Chondrocyte (in vitro differentiated cells): ENCODE measurements at regions not wholly inside any gene's neighbourhood (a gene's known extent, or its start where the extent isn't known, plus 50 kb on each side); places are given as distances from the start of the nearest gene placed in this dataset.
A peak's percentile ranks its signal among the peaks of the same experiment; 100 is the strongest.

ENCODE experiments used
- DNase-seq: peaks from one replicate; pipeline ENCODE4 v3.0.0; 2021; ENCODE audit warnings: mixed read lengths, low spot score
- H3K27ac Mint-ChIP-seq: one replicate; pipeline ENCODE4 v1.8.0; 2021; ENCODE audit warnings: mild to moderate bottlenecking, moderate library complexity, mixed read lengths; ENCODE audit not compliant: unreplicated experiment
- H3K27me3 Mint-ChIP-seq: 2 replicates; pipeline ENCODE4 v1.8.0; 2021; ENCODE audit warnings: low read depth, mixed read lengths
- H3K36me3 Mint-ChIP-seq: 2 replicates; pipeline ENCODE4 v1.8.0; 2021; ENCODE audit warnings: low read depth, mixed read lengths
- H3K4me1 Mint-ChIP-seq: 2 replicates; pipeline ENCODE4 v1.8.0; 2021; ENCODE audit warnings: low read depth, mild to moderate bottlenecking, mixed read lengths
- H3K4me3 Mint-ChIP-seq: one replicate; pipeline ENCODE4 v1.8.0; 2021; ENCODE audit warnings: mild to moderate bottlenecking, moderate library complexity, mixed read lengths; ENCODE audit not compliant: unreplicated experiment
- H3K9me3 Mint-ChIP-seq: 2 replicates; pipeline ENCODE4 v1.8.0; 2021; ENCODE audit warnings: low read depth, mixed read lengths
- CTCF ChIP-seq: fragments of 200-600 bp; sonication (generic); IDR thresholded peaks from 2 replicates; pipeline ENCODE4 v1.5.0; 2021; ENCODE audit warnings: antibody characterized with exemption, mild to moderate bottlenecking, moderate library complexity

DNA sequence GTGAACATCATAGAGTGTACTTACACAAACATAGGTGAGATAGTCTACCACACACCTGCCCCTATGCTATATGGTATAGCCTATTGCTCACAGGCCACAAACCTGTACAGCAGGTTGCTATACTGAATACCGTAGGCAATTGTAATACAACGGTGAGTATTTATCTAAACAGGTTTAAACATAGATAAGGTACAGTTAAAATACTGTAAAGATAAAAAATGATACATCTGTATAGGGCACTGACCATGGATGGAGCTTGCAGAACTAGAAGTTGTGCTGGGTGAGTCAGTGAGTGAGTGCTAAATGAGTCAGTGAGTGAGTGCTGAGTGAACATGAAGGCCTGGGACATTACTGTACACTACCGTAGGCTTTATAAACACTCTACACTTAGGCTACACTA, 267.0 kb upstream of the HS6ST1 start:
- no peak for DNase-seq
- Mint-ChIP-seq H3K36me3 (peaks cover 2% of the 10 kb centered on the region), H3K27ac (no peak overlapping the region), H3K27me3 (peaks cover under 1% of the 10 kb centered on the region), H3K4me3 (no peak overlapping the region), H3K4me1 (peaks cover 5% of the 10 kb centered on the region), H3K9me3 (peaks cover 10% of the 10 kb centered on the region)
- TF ChIP-seq CTCF, result no peak

DNA sequence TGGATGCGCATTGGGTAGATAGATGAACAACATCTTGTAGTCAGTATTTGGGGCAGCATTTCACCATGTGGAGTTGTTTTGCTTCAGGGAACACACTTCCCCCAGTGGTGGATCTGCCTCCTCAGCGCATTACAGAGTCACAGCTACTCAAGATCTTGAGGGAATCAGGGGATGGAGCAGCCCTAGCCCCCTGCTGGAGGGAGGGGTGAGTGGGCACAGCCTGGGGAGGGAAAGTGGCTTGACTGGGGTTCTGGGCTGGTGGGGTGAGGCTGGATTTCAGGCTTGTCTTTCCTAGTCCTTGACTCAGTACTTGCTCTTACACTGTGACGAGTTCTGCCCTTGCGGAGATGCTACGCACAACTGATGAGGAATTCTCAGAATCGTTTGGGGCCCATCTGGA, 271.0 kb upstream of the HS6ST1 start:
- Mint-ChIP-seq H3K27ac (no peak overlapping the region), H3K9me3 (peaks cover 7% of the 10 kb centered on the region), H3K4me3 (no peak overlapping the region), H3K36me3 (peaks cover under 1% of the 10 kb centered on the region), H3K4me1 (peaks cover 1% of the 10 kb centered on the region), H3K27me3 (peaks cover 2% of the 10 kb centered on the region)
- no peak for DNase-seq
- no peak for TF ChIP-seq CTCF

GRCh38 chr2:128590309-128591021, 271.8 kb upstream of the HS6ST1 start:
- peaks cover 2% of the 10 kb centered on the region for H3K9me3 Mint-ChIP-seq
- H3K36me3 Mint-ChIP-seq, result no peaks in the 10 kb centered on the region
- no peaks in the 10 kb centered on the region for H3K4me1 Mint-ChIP-seq
- no peak overlapping the region for H3K4me3 Mint-ChIP-seq
- H3K27me3 Mint-ChIP-seq, result peaks cover 2% of the 10 kb centered on the region
- DNase-seq, result no peak
- TF ChIP-seq CTCF, result no peak
- no peak overlapping the region for H3K27ac Mint-ChIP-seq

DNA sequence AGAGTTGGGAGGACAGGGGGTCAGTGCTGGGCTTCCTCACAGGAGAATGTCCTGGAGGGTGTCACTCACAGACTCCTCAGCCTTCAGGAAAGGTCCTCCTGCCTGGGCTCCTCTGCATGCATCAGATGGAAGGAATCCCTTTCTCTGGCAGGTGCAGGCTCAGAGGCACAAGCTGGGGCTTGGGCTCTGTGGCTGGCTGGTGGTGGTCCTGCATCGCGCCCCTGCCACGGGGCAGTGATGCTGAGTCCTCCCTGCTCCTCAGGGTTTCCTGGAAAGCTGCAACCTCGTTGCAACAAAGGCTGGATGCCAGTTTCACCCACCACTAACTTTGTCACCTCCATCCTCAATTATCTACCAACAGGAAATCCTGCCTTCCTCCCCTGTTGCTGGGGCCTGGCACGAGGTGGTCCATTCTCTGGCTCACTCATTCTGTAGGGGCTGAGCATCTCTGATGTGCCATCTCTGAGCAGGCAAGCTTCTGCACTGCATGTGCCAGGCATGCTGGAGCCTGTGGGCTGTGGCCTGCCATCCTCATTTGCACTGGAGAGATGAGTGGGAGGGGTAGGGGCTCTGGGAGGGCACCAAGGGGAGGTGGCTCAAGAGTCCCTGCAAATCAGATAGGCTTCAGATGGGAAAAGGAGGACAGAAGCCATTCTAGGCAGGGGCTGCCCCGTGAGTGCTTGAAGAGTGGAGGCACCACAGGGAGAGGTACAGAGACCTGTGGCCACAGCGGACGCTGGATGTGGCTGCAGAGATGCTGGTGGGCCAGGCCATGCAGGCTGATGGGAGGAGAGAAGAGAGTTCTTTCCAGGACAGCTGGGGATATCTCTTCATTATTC, 272.6 kb upstream of the HS6ST1 start:
- H3K27me3 Mint-ChIP-seq, result peaks cover 2% of the 10 kb centered on the region
- no peak overlapping the region for H3K27ac Mint-ChIP-seq
- no peaks in the 10 kb centered on the region for H3K36me3 Mint-ChIP-seq
- no peak overlapping the region for H3K4me3 Mint-ChIP-seq
- no peak for TF ChIP-seq CTCF
- H3K4me1 Mint-ChIP-seq, result no peaks in the 10 kb centered on the region
- no peaks in the 10 kb centered on the region for H3K9me3 Mint-ChIP-seq
- peak; percentile 58 for DNase-seq

DNA sequence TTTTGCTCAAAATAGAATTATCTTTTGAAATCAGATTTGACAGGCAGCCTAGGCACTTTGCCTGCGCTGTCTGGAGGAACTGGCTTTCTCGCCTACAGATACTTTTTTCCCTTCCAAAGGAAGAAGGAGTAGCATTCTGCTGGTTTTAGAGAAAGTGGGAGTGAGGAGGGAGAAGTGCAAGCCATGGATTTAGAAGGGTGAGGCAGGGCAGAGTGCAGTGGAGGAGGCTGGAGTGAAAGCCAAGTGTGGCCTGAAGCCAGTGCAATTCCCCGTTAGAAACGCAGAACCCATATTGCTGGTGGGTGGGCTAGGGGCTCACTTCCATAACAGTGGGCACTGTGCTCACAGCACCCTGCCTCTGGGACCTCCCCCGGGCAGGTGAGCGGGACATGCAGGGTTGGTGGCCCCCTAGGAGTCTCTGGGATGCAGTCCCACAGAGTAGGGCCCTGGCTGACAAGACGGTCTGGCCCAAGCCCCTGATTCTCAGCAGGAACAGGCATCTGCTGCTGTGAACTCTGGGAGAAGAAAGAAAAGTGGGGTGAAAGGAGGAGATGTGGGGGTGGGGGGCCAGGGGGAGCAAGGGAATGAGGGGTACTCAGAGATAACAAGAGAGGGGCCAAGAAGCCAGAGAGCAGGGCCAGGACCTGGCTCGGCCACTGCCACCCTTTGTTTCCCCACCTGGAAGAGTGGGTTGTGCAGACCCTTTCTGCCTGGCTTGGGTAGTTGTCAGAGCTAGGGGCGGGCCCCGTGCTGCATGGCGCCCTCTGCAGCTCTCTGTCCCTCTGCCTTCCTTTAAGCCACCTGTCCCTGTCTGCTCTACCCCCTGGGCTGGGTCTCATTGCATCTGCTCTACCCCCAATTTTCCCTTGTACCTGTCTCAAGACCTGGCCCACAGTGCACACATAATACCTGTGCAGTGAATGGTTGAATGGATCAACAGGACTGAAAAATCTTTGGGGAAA, 273.5 kb upstream of the HS6ST1 start:
- Mint-ChIP-seq H3K27ac (no peak overlapping the region), H3K9me3 (no peaks in the 10 kb centered on the region), H3K36me3 (no peaks in the 10 kb centered on the region), H3K27me3 (peaks cover 2% of the 10 kb centered on the region), H3K4me1 (no peaks in the 10 kb centered on the region), H3K4me3 (no peak overlapping the region)
- no peak for TF ChIP-seq CTCF
- peak; percentile 74 for DNase-seq
